Thyroid gland (tissue), 4 donors: ENCODE measurements at regions not wholly inside any gene's neighbourhood (a gene's known extent, or its start where the extent isn't known, plus 50 kb on each side); places are given as distances from the start of the nearest gene placed in this dataset.

Experiments
- POLR2A ChIP-seq, 2 donors: fragments of 450-650 bp; IDR thresholded peaks; one replicate each; pipeline ENCODE4 v1.6.1; 2017; ENCODE audit warnings: antibody characterized with exemption in 2 of 2, mild to moderate bottlenecking in 2 of 2, moderate library complexity in 1 of 2
- TF ChIP-seq, protein P1 (sequence below), 6 experiments: fragments of 200-600 bp in 3 of 6; fragments of 450-650 bp in 3 of 6; sonication (generic) in 3 of 6; IDR thresholded peaks; one replicate each; pipeline ENCODE4 v1.5.1; 2016 to 2019; ENCODE audit warnings: antibody characterized with exemption in 6 of 6, mild to moderate bottlenecking in 2 of 6, inconsistent platforms in 1 of 6, moderate library complexity in 1 of 6

DNA sequence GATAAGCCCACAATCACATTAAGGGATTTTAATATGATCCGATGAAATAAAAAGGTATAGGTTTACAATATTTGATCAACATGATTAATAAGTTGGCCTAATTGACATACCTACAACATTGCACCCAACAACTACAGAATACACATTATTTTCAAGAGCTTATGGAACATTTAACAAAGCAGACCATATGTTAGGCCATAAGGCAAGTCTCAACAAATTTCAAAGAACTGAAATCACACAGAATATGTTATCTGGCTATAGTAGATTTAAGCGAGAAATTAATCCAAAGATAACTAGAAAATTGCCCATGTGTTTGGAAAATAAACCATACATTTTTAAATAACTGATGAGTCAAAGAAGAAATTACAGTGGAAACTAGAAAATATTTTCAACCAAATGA, 126.0 kb upstream of the KCNG1 start:
- TF ChIP-seq, protein P1, sequence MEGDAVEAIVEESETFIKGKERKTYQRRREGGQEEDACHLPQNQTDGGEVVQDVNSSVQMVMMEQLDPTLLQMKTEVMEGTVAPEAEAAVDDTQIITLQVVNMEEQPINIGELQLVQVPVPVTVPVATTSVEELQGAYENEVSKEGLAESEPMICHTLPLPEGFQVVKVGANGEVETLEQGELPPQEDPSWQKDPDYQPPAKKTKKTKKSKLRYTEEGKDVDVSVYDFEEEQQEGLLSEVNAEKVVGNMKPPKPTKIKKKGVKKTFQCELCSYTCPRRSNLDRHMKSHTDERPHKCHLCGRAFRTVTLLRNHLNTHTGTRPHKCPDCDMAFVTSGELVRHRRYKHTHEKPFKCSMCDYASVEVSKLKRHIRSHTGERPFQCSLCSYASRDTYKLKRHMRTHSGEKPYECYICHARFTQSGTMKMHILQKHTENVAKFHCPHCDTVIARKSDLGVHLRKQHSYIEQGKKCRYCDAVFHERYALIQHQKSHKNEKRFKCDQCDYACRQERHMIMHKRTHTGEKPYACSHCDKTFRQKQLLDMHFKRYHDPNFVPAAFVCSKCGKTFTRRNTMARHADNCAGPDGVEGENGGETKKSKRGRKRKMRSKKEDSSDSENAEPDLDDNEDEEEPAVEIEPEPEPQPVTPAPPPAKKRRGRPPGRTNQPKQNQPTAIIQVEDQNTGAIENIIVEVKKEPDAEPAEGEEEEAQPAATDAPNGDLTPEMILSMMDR (IDR thresholded peaks at IDR 0.05) = no peak
- TF ChIP-seq POLR2A (IDR thresholded peaks at IDR 0.05) = no peak
